K562 (cell line): ENCODE measurements at regions not wholly inside any gene's neighbourhood (a gene's known extent, or its start where the extent isn't known, plus 50 kb on each side); places are given as distances from the start of the nearest gene placed in this dataset.

Experiments used
- ATAC-seq: fragments of 200-7000 bp; cut with Tn5 transposase; 3 replicates; pipeline ENCODE4 v1.9.1; 2020; ENCODE audit warnings: moderate library complexity
- BruUV-seq: library from RNA; stranded (reverse); fragments of 400-500 nt; replicated peaks from 2 replicates; lab custom pipeline; 2021; lab: Mats Ljungman, UMichigan
- CTCF ChIA-PET: fragments of 300-600 bp; formaldehyde crosslinking; extraction: SDS; loops from one replicate; lab custom pipeline; 2021; ENCODE audit warnings: low intra/inter-chr PET ratio; lab: Yijun Ruan, JAX
- POLR2A ChIA-PET: fragments of 300-600, 350-650 bp; sonication (Branson Sonifier 250); formaldehyde crosslinking; extraction: SDS; loops from one replicate; lab custom pipeline; 2021; ENCODE audit warnings: antibody characterized with exemption, inconsistent platforms; lab: Yijun Ruan, JAX
- DNase-seq, 4 experiments: peaks; one replicate each; pipeline versions ENCODE4 v3.0.0 to v3.0.0-alpha.2; 2011 to 2018; ENCODE audit warnings: low spot score in 3 of 4, mixed read lengths in 3 of 4; ENCODE audit errors: extremely low read depth in 1 of 4
- FAIRE-seq: peaks from 2 replicates; lab custom pipeline; 2011; peaks lifted over from hg19 to GRCh38; lab: Jason Lieb, UNC
- H2AFZ ChIP-seq: 2 replicates; pipeline ENCODE4 v1.6.0; 2011; ENCODE audit warnings: low read depth, low read length, control low read depth, inconsistent platforms
- H3K27ac ChIP-seq: fragments of 200-600 bp; 3 replicates; pipeline ENCODE4 v1.8.0; 2011; ENCODE audit warnings: low read depth, mild to moderate bottlenecking, control low read depth, inconsistent platforms, low read length, moderate library complexity, mixed read lengths; ENCODE audit errors: extremely low read depth
- H3K27me3 ChIP-seq, 2 experiments: fragments of 300-600 bp in 1 of 2; 2 replicates in 1 of 2; 3 replicates in 1 of 2; pipeline versions ENCODE4 v1.6.0 to v1.8.0; 2011; ENCODE audit warnings: inconsistent platforms in 2 of 2, low read length in 2 of 2, mild to moderate bottlenecking in 1 of 2, mixed read lengths in 1 of 2, moderate library complexity in 1 of 2; ENCODE audit not compliant: control insufficient read depth in 2 of 2, insufficient read depth in 2 of 2
- H3K36me3 ChIP-seq: fragments of 300-600 bp; 3 replicates; pipeline ENCODE4 v1.8.0; 2011; ENCODE audit warnings: mild to moderate bottlenecking, low read length, inconsistent platforms; ENCODE audit not compliant: control insufficient read depth, insufficient read depth
- H3K4me1 ChIP-seq, 2 experiments: fragments of 200-600 bp in 1 of 2; replicated peaks in 1 of 2; 2 replicates in 1 of 2; 3 replicates in 1 of 2; pipeline versions ENCODE4 v1.5.1 to v1.8.0; 2011; ENCODE audit warnings: inconsistent platforms in 2 of 2, low read length in 2 of 2, mild to moderate bottlenecking in 1 of 2, mixed read lengths in 1 of 2, moderate library complexity in 1 of 2; ENCODE audit not compliant: control insufficient read depth in 2 of 2, insufficient read depth in 2 of 2
- H3K4me2 ChIP-seq: 2 replicates; pipeline ENCODE4 v1.6.1; 2011; ENCODE audit warnings: low read length, control low read depth, inconsistent platforms, mixed read lengths; ENCODE audit not compliant: insufficient read depth
- H3K4me3 ChIP-seq: fragments of 200-600 bp; sonication (generic), shearing (Covaris generic); 2 replicates; pipeline ENCODE4 v1.5.1; 2016; ENCODE audit warnings: control low read depth, inconsistent platforms
- H3K79me2 ChIP-seq: fragments of 200-600 bp; 3 replicates; pipeline ENCODE4 v1.8.0; 2011; ENCODE audit warnings: low read length, inconsistent platforms; ENCODE audit not compliant: control insufficient read depth, insufficient read depth
- H3K9ac ChIP-seq, 2 experiments: 2 replicates each; pipeline versions ENCODE4 v1.6.0 to v1.6.1; 2011; ENCODE audit warnings: low read depth in 2 of 2, low read length in 2 of 2, control low read depth in 1 of 2, inconsistent platforms in 1 of 2, mild to moderate bottlenecking in 1 of 2, mixed read lengths in 1 of 2; ENCODE audit not compliant: insufficient read depth in 1 of 2
- H3K9me1 ChIP-seq: one replicate; pipeline ENCODE4 v1.6.0; 2011; ENCODE audit warnings: inconsistent platforms, mild to moderate bottlenecking, low read length, moderate library complexity; ENCODE audit not compliant: control insufficient read depth, insufficient read depth
- H3K9me3 ChIP-seq: replicated peaks from 2 replicates; pipeline ENCODE4 v1.5.1; 2011; ENCODE audit warnings: low read depth, low read length, inconsistent platforms; ENCODE audit not compliant: control insufficient read depth, insufficient read depth
- H4K20me1 ChIP-seq: replicated peaks from 2 replicates; pipeline ENCODE4 v1.6.1; 2011; ENCODE audit warnings: low read length, inconsistent platforms, mixed read lengths; ENCODE audit not compliant: control insufficient read depth, insufficient read depth
- ARID3A ChIP-seq: IDR thresholded peaks from 2 replicates; pipeline ENCODE4 v1.6.1; 2012; ENCODE audit warnings: low read depth, low read length, improper control_type of control experiment, borderline replicate concordance
- CBFA2T3 ChIP-seq: fragments of 450-650 bp; IDR thresholded peaks from 2 replicates; pipeline ENCODE4 v1.6.1; 2017
- ESRRB ChIP-seq: fragments of 250-450 bp; sonication (Bioruptor Pico); IDR thresholded peaks from 2 replicates; pipeline ENCODE4 v1.5.0; 2020; ENCODE audit warnings: mild to moderate bottlenecking, moderate library complexity, borderline replicate concordance
- FOSL1 ChIP-seq: fragments of 200-800 bp; sonication (Bioruptor generic); conservative IDR thresholded peaks from 2 replicates; pipeline ENCODE4 v1.6.1; 2016; ENCODE audit warnings: missing genetic modification characterization, missing compliant biosample characterization
- ZBTB11 ChIP-seq, 3 experiments: fragments of 200-800 bp in 1 of 3; fragments of 250-450 bp in 1 of 3; fragments of 450-650 bp in 1 of 3; sonication (Bioruptor Pico) in 1 of 3; sonication (Bioruptor generic) in 1 of 3; formaldehyde crosslinking in 1 of 3; IDR thresholded peaks; 2 replicates each; pipeline versions ENCODE4 v1.6.1 to v1.8.0; 2016 to 2022; ENCODE audit warnings: mild to moderate bottlenecking in 2 of 3, missing genetic modification characterization in 2 of 3, missing compliant biosample characterization in 1 of 3, moderate library complexity in 1 of 3
- ZNF143 ChIP-seq: sonication (generic); formaldehyde crosslinking; IDR thresholded peaks from 2 replicates; pipeline ENCODE4 v1.9.0; 2022; ENCODE audit warnings: mild to moderate bottlenecking, missing genetic modification reagents
- ZNF23 ChIP-seq: fragments of 250-450 bp; sonication (Bioruptor Pico); IDR thresholded peaks from 2 replicates; pipeline ENCODE4 v1.4.0; 2020; ENCODE audit warnings: mild to moderate bottlenecking
- WGBS: fragments of 100-300 bp; shearing (Covaris generic); methylation state at CpG from one replicate; pipeline ENCODE4 v1.1.6; 2016; ENCODE audit warnings: low coverage, mixed read lengths; ENCODE audit not compliant: insufficient coverage; ENCODE audit errors: missing lambda C conversion rate; 5-methylcytosine and 5-hydroxymethylcytosine counted together
- in situ Hi-C: fragments of 300-500 bp; cut with MboI; formaldehyde crosslinking; loops from 4 replicates; pipeline ENCODE4 v1.15.0; 2018; ENCODE audit warnings: inconsistent platforms, mixed read lengths
- intact Hi-C: fragments of 100-400 bp; cut with micrococcal nuclease; formaldehyde crosslinking; loops from 2 replicates; pipeline ENCODE4 v1.14.2; 2022

- in situ Hi-C loops (no loop called here), intact Hi-C loops (no loop called here)
- ATAC-seq (no peak), DNase-seq (no peak), FAIRE-seq (no peak)
- no peaks in the 10 kb centered on the region for H3K9me3 ChIP-seq
- no peak overlapping the region for H3K27ac ChIP-seq
- H3K27me3 ChIP-seq = no peaks in the 10 kb centered on the region
- BruUV-seq = no TSS peak
- no peaks in the 10 kb centered on the region for H3K79me2 ChIP-seq
- WGBS = 2% methylated on average over 4 of the region's 4 CpGs
- H3K4me1 ChIP-seq = no peaks in the 10 kb centered on the region
- no peaks in the 10 kb centered on the region for H3K9me1 ChIP-seq
- no peak overlapping the region for H2AFZ ChIP-seq
- no peaks in the 10 kb centered on the region for H3K36me3 ChIP-seq
- H3K9ac ChIP-seq = no peak overlapping the region
- ChIA-PET CTCF (no interaction called here), POLR2A (no interaction called here)
- no peaks in the 10 kb centered on the region for H4K20me1 ChIP-seq
- no peak overlapping the region for H3K4me2 ChIP-seq
- TF ChIP-seq ESRRB (no peak), ZBTB11 (CRISPR knock-in tag; IDR thresholded peaks at IDR 0.05) (no peak), ZNF23 (CRISPR knock-in tag) (no peak), ZNF143 (CRISPR knock-in tag) (no peak), ARID3A (no peak), CBFA2T3 (no peak), FOSL1 (tag) (no peak)
- TF ChIP-seq, all 486 proteins: peak for 0
- no peak overlapping the region for H3K4me3 ChIP-seq
These were observed 806.6 kb downstream of the SQOR start for GRCh38 chr15:46441294-46442062.
